BE2C (cell line): ENCODE measurements at regions not wholly inside any gene's neighbourhood (a gene's known extent, or its start where the extent isn't known, plus 50 kb on each side); places are given as distances from the start of the nearest gene placed in this dataset.
A peak's percentile ranks its signal among the peaks of the same experiment; 100 is the strongest.

Experiments
- DNase-seq: peaks from one replicate; pipeline ENCODE4 v3.0.0-alpha.2; 2020
- H3K27me3 ChIP-seq: fragments of 250-450 bp; sonication (Bioruptor Pico); 2 replicates; pipeline ENCODE4 v1.5.1; 2020; ENCODE audit warnings: mild to moderate bottlenecking
- H3K36me3 ChIP-seq: fragments of 250-450 bp; sonication (Bioruptor Pico); 2 replicates; pipeline ENCODE4 v1.5.1; 2020; ENCODE audit warnings: mild to moderate bottlenecking
- H3K4me1 ChIP-seq: fragments of 250-450 bp; sonication (Bioruptor Pico); 2 replicates; pipeline ENCODE4 v1.5.1; 2020
- H3K4me3 ChIP-seq: 2 replicates; pipeline ENCODE4 v1.5.1; 2011; ENCODE audit warnings: low read depth, low read length
- H3K9me3 ChIP-seq: fragments of 250-450 bp; sonication (Bioruptor Pico); 2 replicates; pipeline ENCODE4 v1.5.1; 2020
- TF ChIP-seq, protein P1 (sequence below): IDR thresholded peaks from 2 replicates; pipeline ENCODE4 v1.5.1; 2012; ENCODE audit warnings: mild to moderate bottlenecking, low read depth, low read length

DNA sequence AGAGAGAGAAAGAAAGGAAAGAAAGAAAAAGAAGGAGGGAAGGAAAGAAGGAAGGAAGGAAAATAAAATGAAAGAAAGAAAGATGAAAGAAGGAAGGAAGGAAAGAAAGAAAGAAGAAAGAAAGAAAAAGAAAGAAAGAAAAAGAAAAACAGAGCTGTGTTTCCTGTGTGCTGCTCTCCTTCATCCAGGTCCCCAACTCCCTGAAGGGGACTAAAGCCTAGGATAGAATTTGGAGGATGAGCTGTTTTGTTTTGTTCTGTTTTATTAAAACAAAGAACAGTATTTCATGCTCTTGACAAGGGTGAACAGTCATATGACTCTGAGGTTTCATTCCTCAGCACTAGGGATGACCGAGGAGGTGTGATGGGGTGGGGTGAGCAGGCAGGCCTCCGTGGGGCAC, 164.8 kb upstream of the NDN start:
- Histone ChIP-seq H3K9me3 (no peaks in the 10 kb centered on the region; the same call in 1 of the 2 replicates), H3K36me3 (no peaks in the 10 kb centered on the region), H3K4me3 (no peak overlapping the region), H3K4me1 (no peaks in the 10 kb centered on the region), H3K27me3 (no peaks in the 10 kb centered on the region)
- no peak for DNase-seq
- TF ChIP-seq, protein P1, sequence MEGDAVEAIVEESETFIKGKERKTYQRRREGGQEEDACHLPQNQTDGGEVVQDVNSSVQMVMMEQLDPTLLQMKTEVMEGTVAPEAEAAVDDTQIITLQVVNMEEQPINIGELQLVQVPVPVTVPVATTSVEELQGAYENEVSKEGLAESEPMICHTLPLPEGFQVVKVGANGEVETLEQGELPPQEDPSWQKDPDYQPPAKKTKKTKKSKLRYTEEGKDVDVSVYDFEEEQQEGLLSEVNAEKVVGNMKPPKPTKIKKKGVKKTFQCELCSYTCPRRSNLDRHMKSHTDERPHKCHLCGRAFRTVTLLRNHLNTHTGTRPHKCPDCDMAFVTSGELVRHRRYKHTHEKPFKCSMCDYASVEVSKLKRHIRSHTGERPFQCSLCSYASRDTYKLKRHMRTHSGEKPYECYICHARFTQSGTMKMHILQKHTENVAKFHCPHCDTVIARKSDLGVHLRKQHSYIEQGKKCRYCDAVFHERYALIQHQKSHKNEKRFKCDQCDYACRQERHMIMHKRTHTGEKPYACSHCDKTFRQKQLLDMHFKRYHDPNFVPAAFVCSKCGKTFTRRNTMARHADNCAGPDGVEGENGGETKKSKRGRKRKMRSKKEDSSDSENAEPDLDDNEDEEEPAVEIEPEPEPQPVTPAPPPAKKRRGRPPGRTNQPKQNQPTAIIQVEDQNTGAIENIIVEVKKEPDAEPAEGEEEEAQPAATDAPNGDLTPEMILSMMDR = no peak

DNA sequence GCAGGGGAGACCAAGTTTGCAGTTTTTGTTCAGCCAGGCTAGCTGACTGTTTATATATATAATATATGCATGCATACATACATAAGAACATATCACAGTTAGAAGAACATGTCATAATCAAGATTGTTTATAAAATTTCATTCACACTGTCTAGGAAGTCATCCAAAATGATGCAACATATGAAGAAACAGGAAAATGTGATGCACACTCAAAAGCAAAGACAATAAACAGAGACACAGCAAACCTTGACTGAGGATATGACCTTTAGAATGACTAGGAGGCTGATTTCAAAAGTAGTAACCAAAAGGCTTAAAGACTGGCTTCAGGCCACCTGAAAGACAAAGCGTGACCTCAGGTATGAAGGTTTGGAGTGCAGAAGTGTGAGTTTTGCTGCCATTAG, 166.2 kb upstream of the NDN start:
- Histone ChIP-seq H3K36me3 (no peaks in the 10 kb centered on the region), H3K9me3 (no peaks in the 10 kb centered on the region; the same call in 1 of the 2 replicates), H3K4me3 (no peak overlapping the region), H3K4me1 (no peaks in the 10 kb centered on the region), H3K27me3 (no peaks in the 10 kb centered on the region)
- no peak for DNase-seq
- TF ChIP-seq, protein P1 = no peak

GRCh38 chr15:23854203-23854911, 167.3 kb upstream of the NDN start:
- TF ChIP-seq, protein P1 = no peak
- Histone ChIP-seq H3K36me3 (no peaks in the 10 kb centered on the region), H3K27me3 (no peaks in the 10 kb centered on the region), H3K9me3 (no peaks in the 10 kb centered on the region; the same call in 1 of the 2 replicates), H3K4me1 (no peaks in the 10 kb centered on the region), H3K4me3 (no peak overlapping the region)
- DNase-seq = no peak

GRCh38 chr15:23854912-23855659, 168.0 kb upstream of the NDN start:
- no peaks in the 10 kb centered on the region; the same call in 1 of the 2 replicates for H3K9me3 ChIP-seq
- no peaks in the 10 kb centered on the region for H3K27me3 ChIP-seq
- H3K4me1 ChIP-seq = no peaks in the 10 kb centered on the region
- no peaks in the 10 kb centered on the region for H3K36me3 ChIP-seq
- H3K4me3 ChIP-seq = no peak overlapping the region
- no peak for DNase-seq
- TF ChIP-seq, protein P1 = no peak

- H3K9me3 ChIP-seq = no peaks in the 10 kb centered on the region; the same call in 1 of the 2 replicates
- H3K27me3 ChIP-seq = no peaks in the 10 kb centered on the region
- TF ChIP-seq, protein P1 = no peak
- no peaks in the 10 kb centered on the region for H3K4me1 ChIP-seq
- H3K4me3 ChIP-seq = no peak overlapping the region
- H3K36me3 ChIP-seq = no peaks in the 10 kb centered on the region
- DNase-seq = no peak
Measured at GRCh38 chr15:23855947-23856346, 168.8 kb upstream of the NDN start.

GRCh38 chr15:23857028-23857641, 170.0 kb upstream of the NDN start:
- no peaks in the 10 kb centered on the region for H3K9me3 ChIP-seq
- no peaks in the 10 kb centered on the region for H3K4me1 ChIP-seq
- TF ChIP-seq, protein P1 = peak; percentile 58
- no peak overlapping the region for H3K4me3 ChIP-seq
- no peaks in the 10 kb centered on the region for H3K36me3 ChIP-seq
- DNase-seq = peak; percentile 53
- no peaks in the 10 kb centered on the region; the same call in 1 of the 2 replicates for H3K27me3 ChIP-seq
